Lower lobe of right lung (tissue), 2 donors: ENCODE measurements at regions not wholly inside any gene's neighbourhood (a gene's known extent, or its start where the extent isn't known, plus 50 kb on each side); places are given as distances from the start of the nearest gene placed in this dataset.

Experiments
- ATAC-seq, 2 donors: fragments of 200-7000 bp; cut with Tn5 transposase; one replicate each; pipeline ENCODE4 v1.9.1; 2020 to 2022; ENCODE audit warnings: mild to moderate bottlenecking in 2 of 2, moderate library complexity in 2 of 2
- DNase-seq: peaks from one replicate; pipeline ENCODE4 v3.0.0-alpha.2; 2020
- H3K27ac ChIP-seq: fragments of 200-600 bp; one replicate; pipeline ENCODE4 v1.8.0; 2022
- H3K27me3 ChIP-seq: fragments of 200-600 bp; one replicate; pipeline ENCODE4 v1.8.0; 2022; ENCODE audit warnings: low read depth
- H3K36me3 ChIP-seq: fragments of 200-600 bp; one replicate; pipeline ENCODE4 v1.8.0; 2022; ENCODE audit warnings: mild to moderate bottlenecking
- H3K4me1 ChIP-seq: fragments of 200-600 bp; one replicate; pipeline ENCODE4 v1.8.0; 2022
- H3K4me3 ChIP-seq: fragments of 200-600 bp; one replicate; pipeline ENCODE4 v1.8.0; 2022; ENCODE audit warnings: mild to moderate bottlenecking
- H3K9me3 ChIP-seq: fragments of 200-600 bp; one replicate; pipeline ENCODE4 v1.8.0; 2022
- CTCF ChIP-seq: fragments of 200-600 bp; IDR thresholded peaks from one replicate; pipeline ENCODE4 v1.8.0; 2022; ENCODE audit warnings: antibody characterized with exemption, mild to moderate bottlenecking
- intact Hi-C: fragments of 100-400 bp; cut with DNase I; formaldehyde crosslinking; loops from one replicate; pipeline ENCODE4 v1.11.0; 2022
- donor health status: DM: no; HTN: yes; CAD: no; lungs with severe emphysema.

DNA sequence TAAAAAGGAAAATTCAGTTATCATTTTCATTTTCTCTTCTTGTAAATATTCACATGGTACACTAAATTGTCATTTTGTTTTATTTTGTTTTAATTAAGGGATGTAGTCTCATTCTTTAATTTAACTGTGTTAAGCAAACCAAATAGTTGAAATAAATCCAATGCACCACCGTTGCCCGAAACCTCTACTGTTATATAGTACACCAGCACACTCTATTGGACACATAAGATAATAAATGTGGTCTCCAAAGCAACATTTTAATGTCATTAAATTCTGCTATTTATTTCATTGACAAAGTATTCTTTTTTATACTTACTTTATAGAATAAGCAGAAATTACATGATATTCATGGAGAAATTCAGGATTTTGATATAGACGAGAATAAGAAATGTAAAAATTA lies 156.4 kb upstream of the FREM2 start:
- no peaks in the 10 kb centered on the region for H3K4me1 ChIP-seq
- H3K27ac ChIP-seq: no peak overlapping the region
- H3K4me3 ChIP-seq: no peak overlapping the region
- H3K36me3 ChIP-seq: no peaks in the 10 kb centered on the region
- ATAC-seq (no peak), DNase-seq (no peak)
- no peaks in the 10 kb centered on the region for H3K9me3 ChIP-seq
- no peak for TF ChIP-seq CTCF
- intact Hi-C loops: no loop called here
- H3K27me3 ChIP-seq: no peaks in the 10 kb centered on the region

DNA sequence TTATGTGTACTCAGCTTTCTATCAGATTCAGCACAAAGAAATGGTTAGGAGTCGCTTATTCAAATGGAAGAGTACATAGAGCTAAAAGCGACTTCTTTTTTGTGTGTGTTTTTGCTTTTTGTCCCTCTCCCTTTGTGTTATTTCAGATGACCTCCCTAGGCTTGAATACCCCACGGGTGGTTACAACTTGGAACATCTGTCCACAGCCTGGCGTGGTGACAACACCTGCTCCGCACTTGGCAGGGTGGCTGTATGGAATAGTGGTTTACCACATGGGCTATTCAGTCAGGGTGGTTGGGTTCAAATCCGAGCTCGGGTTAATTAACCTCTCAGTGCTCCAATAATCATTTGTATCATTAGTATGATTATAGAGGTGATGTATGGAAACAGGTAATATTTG lies 151.6 kb upstream of the FREM2 start:
- Histone ChIP-seq H3K4me1 (no peaks in the 10 kb centered on the region), H3K27ac (no peak overlapping the region), H3K27me3 (no peaks in the 10 kb centered on the region), H3K9me3 (no peaks in the 10 kb centered on the region), H3K36me3 (no peaks in the 10 kb centered on the region), H3K4me3 (no peak overlapping the region)
- intact Hi-C loops: no loop called here
- no peak for ATAC-seq
- no peak for TF ChIP-seq CTCF
- DNase-seq: no peak

DNA sequence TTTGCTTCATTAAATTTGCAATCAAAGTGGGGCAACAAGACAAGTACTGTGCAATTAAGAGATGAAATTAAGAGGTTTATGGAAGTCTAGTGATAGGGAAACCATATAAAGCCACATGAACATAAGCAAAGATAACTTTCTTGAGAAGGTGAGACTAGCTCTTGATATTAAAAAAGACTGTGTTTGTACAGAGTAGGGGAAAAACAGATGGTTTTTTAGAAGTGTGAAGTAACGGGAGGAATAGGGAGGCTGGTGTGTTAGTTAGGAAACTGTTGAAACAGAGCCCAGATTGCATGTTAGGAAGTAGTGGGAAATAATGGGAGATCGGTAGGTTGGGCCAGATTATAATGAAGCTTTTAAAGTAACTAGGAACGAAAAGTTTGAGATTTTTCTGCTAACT lies 149.8 kb upstream of the FREM2 start:
- H3K27ac ChIP-seq: no peak overlapping the region
- DNase-seq (no peak), ATAC-seq (no peak)
- no peaks in the 10 kb centered on the region for H3K4me1 ChIP-seq
- no peaks in the 10 kb centered on the region for H3K9me3 ChIP-seq
- no peak overlapping the region for H3K4me3 ChIP-seq
- no peaks in the 10 kb centered on the region for H3K27me3 ChIP-seq
- intact Hi-C loops: no loop called here
- no peak for TF ChIP-seq CTCF
- H3K36me3 ChIP-seq: no peaks in the 10 kb centered on the region

- Histone ChIP-seq H3K4me1 (no peaks in the 10 kb centered on the region), H3K9me3 (no peaks in the 10 kb centered on the region), H3K27ac (no peak overlapping the region), H3K36me3 (no peaks in the 10 kb centered on the region), H3K27me3 (no peaks in the 10 kb centered on the region), H3K4me3 (no peak overlapping the region)
- DNase-seq: no peak
- ATAC-seq: no peak
- intact Hi-C loops: no loop called here
- TF ChIP-seq CTCF: no peak
Observed at GRCh38 chr13:38538422-38538821, 148.5 kb upstream of the FREM2 start.

DNA sequence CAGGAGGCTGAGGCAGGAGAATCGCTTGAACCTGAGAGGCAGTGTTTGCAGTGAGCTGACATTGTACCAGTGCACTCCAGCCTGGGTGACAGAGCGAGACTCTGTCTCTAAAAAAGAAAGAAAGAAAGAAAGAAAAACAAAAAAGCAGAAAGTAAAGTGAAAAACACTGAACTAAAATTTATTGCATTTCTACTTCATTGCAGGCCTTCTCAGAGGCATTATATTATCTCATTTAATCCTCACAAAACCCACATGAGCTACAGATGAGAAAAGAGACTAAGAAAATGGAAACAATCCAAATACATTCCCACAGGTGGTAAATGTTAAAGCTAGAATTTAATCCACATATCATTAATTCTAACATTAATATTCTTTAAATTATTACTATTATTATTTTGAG lies 147.2 kb upstream of the FREM2 start:
- Histone ChIP-seq H3K4me1 (no peaks in the 10 kb centered on the region), H3K27me3 (no peaks in the 10 kb centered on the region), H3K9me3 (no peaks in the 10 kb centered on the region), H3K36me3 (no peaks in the 10 kb centered on the region), H3K4me3 (no peak overlapping the region), H3K27ac (no peak overlapping the region)
- intact Hi-C loops: no loop called here
- DNase-seq (no peak), ATAC-seq (no peak)
- TF ChIP-seq CTCF: no peak

DNA sequence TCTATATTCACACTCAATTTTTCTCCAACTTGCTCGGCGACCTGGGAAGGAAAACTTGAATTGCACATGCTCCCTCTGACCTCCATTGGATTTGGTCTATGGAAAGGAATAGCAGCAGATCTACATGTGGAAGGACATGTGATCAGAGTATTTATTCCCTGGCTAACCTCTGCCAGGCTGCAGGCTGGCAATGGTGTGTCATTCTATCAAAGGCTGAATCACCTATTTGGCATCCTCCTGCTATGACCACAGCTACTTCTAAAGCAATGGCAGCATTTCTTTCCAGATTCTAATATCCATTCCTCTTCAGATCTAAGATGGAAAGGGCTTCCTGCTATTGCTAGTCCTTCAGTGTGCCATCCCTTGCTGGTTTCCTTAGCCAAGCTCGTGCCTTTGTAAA lies 144.3 kb upstream of the FREM2 start:
- no peak for ATAC-seq
- H3K4me1 ChIP-seq: no peaks in the 10 kb centered on the region
- no peaks in the 10 kb centered on the region for H3K27me3 ChIP-seq
- H3K4me3 ChIP-seq: no peak overlapping the region
- no peak for TF ChIP-seq CTCF
- no peaks in the 10 kb centered on the region for H3K9me3 ChIP-seq
- DNase-seq: no peak
- no peaks in the 10 kb centered on the region for H3K36me3 ChIP-seq
- intact Hi-C loops: no loop called here
- no peak overlapping the region for H3K27ac ChIP-seq
